HEK293T (cell line): ENCODE measurements at regions not wholly inside any gene's neighbourhood (a gene's known extent, or its start where the extent isn't known, plus 50 kb on each side); places are given as distances from the start of the nearest gene placed in this dataset.
"Not testable (repeated sequence)": the region's sequence is repeated elsewhere in the genome, so short reads cannot be mapped to it uniquely, and the experiment has no call there.

Experiments
- CTCF ChIA-PET: fragments of 350-600 bp; formaldehyde crosslinking; extraction: SDS; loops from one replicate; lab custom pipeline; 2021; ENCODE audit warnings: antibody characterized with exemption, inconsistent platforms; lab: Yijun Ruan, JAX
- POLR2A ChIA-PET: fragments of 350-600 bp; formaldehyde crosslinking; extraction: SDS; loops from one replicate; lab custom pipeline; 2020; ENCODE audit warnings: antibody characterized with exemption, inconsistent platforms; lab: Yijun Ruan, JAX
- DNase-seq: peaks from one replicate; pipeline ENCODE4 v3.0.0; 2012; ENCODE audit warnings: mixed read lengths; ENCODE audit errors: extremely low spot score
- ARNT ChIP-seq: fragments of 450-650 bp; IDR thresholded peaks from 2 replicates; pipeline ENCODE4 v1.6.1; 2017; ENCODE audit warnings: mild to moderate bottlenecking
- BHLHE40 ChIP-seq: fragments of 450-650 bp; IDR thresholded peaks from 2 replicates; pipeline ENCODE4 v1.6.1; 2016; ENCODE audit warnings: mild to moderate bottlenecking, moderate library complexity, borderline replicate concordance
- CTBP1 ChIP-seq: fragments of 450-650 bp; IDR thresholded peaks from 2 replicates; pipeline ENCODE4 v1.6.1; 2016; ENCODE audit warnings: borderline replicate concordance
- ELF4 ChIP-seq: fragments of 450-650 bp; IDR thresholded peaks from 2 replicates; pipeline ENCODE4 v1.6.1; 2017; ENCODE audit warnings: antibody characterized with exemption
- FOXA1 ChIP-seq: fragments of 450-650 bp; IDR thresholded peaks from 2 replicates; pipeline ENCODE4 v1.6.1; 2016; ENCODE audit warnings: mild to moderate bottlenecking
- FOXK2 ChIP-seq: fragments of 450-650 bp; IDR thresholded peaks from 2 replicates; pipeline ENCODE4 v1.6.1; 2016; ENCODE audit warnings: mild to moderate bottlenecking
- FOXM1 ChIP-seq: fragments of 450-650 bp; IDR thresholded peaks from 2 replicates; pipeline ENCODE4 v1.6.1; 2017; ENCODE audit warnings: mild to moderate bottlenecking, borderline replicate concordance
- HDGF ChIP-seq: fragments of 450-650 bp; IDR thresholded peaks from 2 replicates; pipeline ENCODE4 v1.6.1; 2017; ENCODE audit warnings: antibody characterized with exemption, borderline replicate concordance
- L3MBTL2 ChIP-seq: fragments of 450-650 bp; conservative IDR thresholded peaks from 2 replicates; pipeline ENCODE4 v1.6.1; 2016; ENCODE audit warnings: mild to moderate bottlenecking
- LEF1 ChIP-seq: fragments of 450-650 bp; IDR thresholded peaks from 2 replicates; pipeline ENCODE4 v1.6.1; 2017; ENCODE audit warnings: mild to moderate bottlenecking, borderline replicate concordance
- NFRKB ChIP-seq: fragments of 450-650 bp; IDR thresholded peaks from 2 replicates; pipeline ENCODE4 v1.6.1; 2016; ENCODE audit warnings: mild to moderate bottlenecking, moderate library complexity
- PKNOX1 ChIP-seq: fragments of 450-650 bp; IDR thresholded peaks from 2 replicates; pipeline ENCODE4 v1.6.1; 2016
- SP1 ChIP-seq: fragments of 450-650 bp; IDR thresholded peaks from 2 replicates; pipeline ENCODE4 v1.6.1; 2017
- SUZ12 ChIP-seq: fragments of 450-650 bp; IDR thresholded peaks from 2 replicates; pipeline ENCODE4 v1.6.1; 2016; ENCODE audit warnings: mild to moderate bottlenecking
- TARDBP ChIP-seq: fragments of 450-650 bp; IDR thresholded peaks from 2 replicates; pipeline ENCODE4 v1.6.1; 2016
- ZNF384 ChIP-seq: fragments of 450-650 bp; IDR thresholded peaks from 2 replicates; pipeline ENCODE4 v1.6.1; 2016

GRCh38 chrX:65877953-65878352 lies 161.9 kb downstream of the VSIG4 start:
- DNase-seq = no peak
- TF ChIP-seq FOXK2 (no peak), SP1 (no peak), PKNOX1 (no peak), LEF1 (no peak), NFRKB (no peak), SUZ12 (no peak), FOXM1 (no peak), ARNT (no peak), ELF4 (no peak), L3MBTL2 (no peak), CTBP1 (no peak)
- ChIA-PET POLR2A (no interaction called here), CTCF (no interaction called here)

- POLR2A ChIA-PET, CTCF ChIA-PET, DNase-seq: not testable (repeated sequence)
Measured at GRCh38 chrX:65875614-65876013, 164.3 kb downstream of the VSIG4 start.

- ChIA-PET CTCF (no interaction called here), POLR2A (no interaction called here)
- no peak for DNase-seq
- TF ChIP-seq FOXK2 (no peak), FOXM1 (no peak), CTBP1 (no peak), BHLHE40 (no peak), LEF1 (no peak)
Measured at GRCh38 chrX:65874765-65875164, 165.1 kb downstream of the VSIG4 start.

GRCh38 chrX:65874110-65874509 lies 165.8 kb downstream of the VSIG4 start:
- ChIA-PET POLR2A (no interaction called here), CTCF (no interaction called here)
- TF ChIP-seq SP1 (no peak), BHLHE40 (no peak), SUZ12 (no peak), FOXA1 (no peak), LEF1 (no peak), HDGF (no peak), ZNF384 (no peak), ELF4 (no peak), FOXK2 (no peak), CTBP1 (no peak), PKNOX1 (no peak), TARDBP (no peak)
- no peak for DNase-seq

- DNase-seq = no peak
- ChIA-PET POLR2A (no interaction called here), CTCF (no interaction called here)
- no peak for TF ChIP-seq CTBP1
- TF ChIP-seq LEF1 = no peak
- TF ChIP-seq HDGF = no peak
- no peak for TF ChIP-seq ELF4
- TF ChIP-seq FOXK2 = no peak
- no peak for TF ChIP-seq TARDBP
Measured at GRCh38 chrX:65873385-65873784, 166.5 kb downstream of the VSIG4 start.

GRCh38 chrX:65871671-65872311 lies 168.1 kb downstream of the VSIG4 start:
- no peak for DNase-seq
- ChIA-PET POLR2A (no interaction called here), CTCF (no interaction called here)
- TF ChIP-seq LEF1 = no peak
- TF ChIP-seq FOXA1 = no peak
- TF ChIP-seq TARDBP = no peak
- no peak for TF ChIP-seq PKNOX1
- no peak for TF ChIP-seq CTBP1
- TF ChIP-seq HDGF = no peak
- no peak for TF ChIP-seq FOXK2
- no peak for TF ChIP-seq NFRKB
- no peak for TF ChIP-seq L3MBTL2
- TF ChIP-seq BHLHE40 = no peak
- TF ChIP-seq SP1 = no peak
- no peak for TF ChIP-seq ZNF384
- TF ChIP-seq ARNT = no peak
- no peak for TF ChIP-seq FOXM1
- TF ChIP-seq ELF4 = no peak
- TF ChIP-seq SUZ12 = no peak

GRCh38 chrX:65870544-65870943 lies 169.3 kb downstream of the VSIG4 start:
- DNase-seq, CTCF ChIA-PET, POLR2A ChIA-PET: not testable (repeated sequence)
